Astrocyte (in vitro differentiated cells and primary cell): ENCODE measurements at regions not wholly inside any gene's neighbourhood (a gene's known extent, or its start where the extent isn't known, plus 50 kb on each side); places are given as distances from the start of the nearest gene placed in this dataset.

Experiments
- DNase-seq: peaks from one replicate; pipeline ENCODE4 v3.0.0-alpha.2; 2010; ENCODE audit warnings: low read depth
- FAIRE-seq: peaks from 2 replicates; lab custom pipeline; 2011; peaks lifted over from hg19 to GRCh38; lab: Jason Lieb, UNC
- H2AFZ ChIP-seq: 2 replicates; pipeline ENCODE4 v1.6.0; 2012; ENCODE audit warnings: low read depth, low read length, inconsistent platforms
- H3K27ac ChIP-seq: 2 replicates; pipeline ENCODE4 v1.5.1; 2011; ENCODE audit warnings: low read depth, low read length, inconsistent platforms
- H3K27me3 ChIP-seq: 2 replicates; pipeline ENCODE4 v1.6.0; 2011; ENCODE audit warnings: low read length, inconsistent platforms; ENCODE audit not compliant: insufficient read depth
- H3K36me3 ChIP-seq: 2 replicates; pipeline ENCODE4 v1.5.1; 2011; ENCODE audit warnings: low read length, inconsistent platforms; ENCODE audit not compliant: insufficient read depth
- H3K4me1 ChIP-seq: 2 replicates; pipeline ENCODE4 v1.5.1; 2011; ENCODE audit warnings: low read length, inconsistent platforms; ENCODE audit not compliant: insufficient read depth
- H3K4me2 ChIP-seq: 2 replicates; pipeline ENCODE4 v1.6.0; 2012; ENCODE audit warnings: low read length, inconsistent platforms
- H3K4me3 ChIP-seq: 2 replicates; pipeline ENCODE4 v1.5.1; 2011; ENCODE audit warnings: low read depth, mild to moderate bottlenecking, low read length, inconsistent platforms; ENCODE audit not compliant: insufficient read depth
- H3K79me2 ChIP-seq: 2 replicates; pipeline ENCODE4 v1.6.0; 2012; ENCODE audit warnings: mild to moderate bottlenecking, low read length, inconsistent platforms; ENCODE audit not compliant: insufficient read depth
- H3K9ac ChIP-seq: 2 replicates; pipeline ENCODE4 v1.6.0; 2012; ENCODE audit warnings: mild to moderate bottlenecking, low read length, inconsistent platforms
- H3K9me3 ChIP-seq: 2 replicates; pipeline ENCODE4 v1.5.1; 2012; ENCODE audit warnings: low read depth, mild to moderate bottlenecking, low read length, inconsistent platforms; ENCODE audit not compliant: insufficient read depth
- H4K20me1 ChIP-seq: 2 replicates; pipeline ENCODE4 v1.6.0; 2012; ENCODE audit warnings: low read length, inconsistent platforms; ENCODE audit not compliant: insufficient read depth
- H3K27ac Mint-ChIP-seq: one replicate; pipeline ENCODE4 v1.8.0; 2021; ENCODE audit warnings: mild to moderate bottlenecking, mixed read lengths; ENCODE audit not compliant: unreplicated experiment
- H3K27me3 Mint-ChIP-seq: one replicate; pipeline ENCODE4 v1.8.0; 2021; ENCODE audit warnings: low read depth, mixed read lengths; ENCODE audit not compliant: unreplicated experiment
- H3K36me3 Mint-ChIP-seq: one replicate; pipeline ENCODE4 v1.8.0; 2021; ENCODE audit warnings: low read depth, mixed read lengths; ENCODE audit not compliant: unreplicated experiment
- H3K4me1 Mint-ChIP-seq: one replicate; pipeline ENCODE4 v1.8.0; 2021; ENCODE audit warnings: low read depth, mixed read lengths; ENCODE audit not compliant: unreplicated experiment
- H3K4me3 Mint-ChIP-seq: one replicate; pipeline ENCODE4 v1.8.0; 2021; ENCODE audit warnings: mild to moderate bottlenecking, moderate library complexity, mixed read lengths; ENCODE audit not compliant: unreplicated experiment
- H3K9me3 Mint-ChIP-seq: one replicate; pipeline ENCODE4 v1.8.0; 2021; ENCODE audit warnings: mild to moderate bottlenecking, mixed read lengths; ENCODE audit not compliant: unreplicated experiment
- EZH2 ChIP-seq: IDR thresholded peaks from 2 replicates; pipeline ENCODE4 v1.6.1; 2012; ENCODE audit warnings: mild to moderate bottlenecking, low read length, inconsistent platforms; ENCODE audit not compliant: insufficient read depth
- TF ChIP-seq, protein P1 (sequence below): IDR thresholded peaks from 2 replicates; pipeline ENCODE4 v1.5.1; 2011; ENCODE audit warnings: low read depth, mild to moderate bottlenecking, inconsistent platforms, low read length, moderate library complexity; ENCODE audit not compliant: insufficient read depth

GRCh38 chr11:26109658-26110368 lies 222.1 kb upstream of the ANO3 start:
- no peaks in the 10 kb centered on the region for H3K4me1 Mint-ChIP-seq
- no peaks in the 10 kb centered on the region for H3K36me3 ChIP-seq
- no peak overlapping the region for H3K4me3 ChIP-seq
- peaks cover 3% of the 10 kb centered on the region for H3K9me3 Mint-ChIP-seq
- H3K4me1 ChIP-seq: no peaks in the 10 kb centered on the region
- H3K27me3 Mint-ChIP-seq: no peaks in the 10 kb centered on the region
- no peak overlapping the region for H3K4me3 Mint-ChIP-seq
- H3K27ac Mint-ChIP-seq: no peak overlapping the region
- no peak overlapping the region for H3K27ac ChIP-seq
- H3K36me3 Mint-ChIP-seq: no peaks in the 10 kb centered on the region
- H4K20me1 ChIP-seq: no peaks in the 10 kb centered on the region
- TF ChIP-seq, protein P1, sequence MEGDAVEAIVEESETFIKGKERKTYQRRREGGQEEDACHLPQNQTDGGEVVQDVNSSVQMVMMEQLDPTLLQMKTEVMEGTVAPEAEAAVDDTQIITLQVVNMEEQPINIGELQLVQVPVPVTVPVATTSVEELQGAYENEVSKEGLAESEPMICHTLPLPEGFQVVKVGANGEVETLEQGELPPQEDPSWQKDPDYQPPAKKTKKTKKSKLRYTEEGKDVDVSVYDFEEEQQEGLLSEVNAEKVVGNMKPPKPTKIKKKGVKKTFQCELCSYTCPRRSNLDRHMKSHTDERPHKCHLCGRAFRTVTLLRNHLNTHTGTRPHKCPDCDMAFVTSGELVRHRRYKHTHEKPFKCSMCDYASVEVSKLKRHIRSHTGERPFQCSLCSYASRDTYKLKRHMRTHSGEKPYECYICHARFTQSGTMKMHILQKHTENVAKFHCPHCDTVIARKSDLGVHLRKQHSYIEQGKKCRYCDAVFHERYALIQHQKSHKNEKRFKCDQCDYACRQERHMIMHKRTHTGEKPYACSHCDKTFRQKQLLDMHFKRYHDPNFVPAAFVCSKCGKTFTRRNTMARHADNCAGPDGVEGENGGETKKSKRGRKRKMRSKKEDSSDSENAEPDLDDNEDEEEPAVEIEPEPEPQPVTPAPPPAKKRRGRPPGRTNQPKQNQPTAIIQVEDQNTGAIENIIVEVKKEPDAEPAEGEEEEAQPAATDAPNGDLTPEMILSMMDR: no peak
- no peak for TF ChIP-seq EZH2
- no peak overlapping the region for H3K9ac ChIP-seq
- no peak for FAIRE-seq
- H3K27me3 ChIP-seq: no peaks in the 10 kb centered on the region
- H3K9me3 ChIP-seq: no peaks in the 10 kb centered on the region
- no peak overlapping the region for H3K4me2 ChIP-seq
- no peak for DNase-seq
- no peak overlapping the region for H2AFZ ChIP-seq
- H3K79me2 ChIP-seq: no peaks in the 10 kb centered on the region

DNA sequence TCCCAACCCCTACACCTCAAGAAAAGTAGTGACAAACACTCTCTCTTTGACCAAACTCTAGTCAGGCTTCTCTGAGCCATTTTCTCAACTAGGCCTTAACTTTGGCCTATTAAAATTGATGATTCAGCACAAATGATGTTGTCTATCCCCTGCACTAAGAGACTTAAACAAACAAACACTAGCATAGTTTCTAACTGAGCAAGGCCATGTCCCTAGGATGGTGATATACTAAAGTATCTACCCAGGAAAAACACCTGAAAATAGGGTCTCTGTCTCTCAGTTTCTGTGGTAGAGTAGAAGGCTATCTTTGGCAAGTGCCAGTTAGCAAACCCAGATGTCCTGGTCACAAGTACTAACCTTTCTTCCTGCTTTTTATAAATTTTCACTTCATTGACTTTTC lies 219.7 kb upstream of the ANO3 start:
- no peaks in the 10 kb centered on the region for H3K27me3 Mint-ChIP-seq
- DNase-seq (no peak), FAIRE-seq (no peak)
- H3K27ac Mint-ChIP-seq: no peak overlapping the region
- H3K9ac ChIP-seq: no peak overlapping the region
- no peaks in the 10 kb centered on the region for H3K4me1 ChIP-seq
- H4K20me1 ChIP-seq: no peaks in the 10 kb centered on the region
- TF ChIP-seq, protein P1: no peak
- no peak for TF ChIP-seq EZH2
- peaks cover 3% of the 10 kb centered on the region for H3K9me3 Mint-ChIP-seq
- H2AFZ ChIP-seq: no peak overlapping the region
- H3K27me3 ChIP-seq: no peaks in the 10 kb centered on the region
- H3K4me1 Mint-ChIP-seq: no peaks in the 10 kb centered on the region
- H3K9me3 ChIP-seq: no peaks in the 10 kb centered on the region
- H3K36me3 ChIP-seq: no peaks in the 10 kb centered on the region
- no peak overlapping the region for H3K27ac ChIP-seq
- H3K4me3 ChIP-seq: no peak overlapping the region
- no peaks in the 10 kb centered on the region for H3K79me2 ChIP-seq
- no peak overlapping the region for H3K4me3 Mint-ChIP-seq
- no peaks in the 10 kb centered on the region for H3K36me3 Mint-ChIP-seq
- no peak overlapping the region for H3K4me2 ChIP-seq

- Mint-ChIP-seq H3K9me3 (peaks cover 4% of the 10 kb centered on the region), H3K27me3 (no peaks in the 10 kb centered on the region), H3K27ac (no peak overlapping the region), H3K36me3 (no peaks in the 10 kb centered on the region), H3K4me1 (no peaks in the 10 kb centered on the region), H3K4me3 (no peak overlapping the region)
- Histone ChIP-seq H3K4me1 (no peaks in the 10 kb centered on the region), H3K9me3 (no peaks in the 10 kb centered on the region), H3K79me2 (no peaks in the 10 kb centered on the region), H3K27ac (no peak overlapping the region), H2AFZ (no peak overlapping the region), H4K20me1 (no peaks in the 10 kb centered on the region), H3K36me3 (no peaks in the 10 kb centered on the region), H3K9ac (no peak overlapping the region), H3K27me3 (no peaks in the 10 kb centered on the region), H3K4me2 (no peak overlapping the region), H3K4me3 (no peak overlapping the region)
- no peak for FAIRE-seq
- no peak for DNase-seq
- TF ChIP-seq, protein P1: no peak
- TF ChIP-seq EZH2: no peak
Observed at GRCh38 chr11:26121466-26121865, 210.5 kb upstream of the ANO3 start.
